HG03045 (cell line): ENCODE measurements at regions not wholly inside any gene's neighbourhood (a gene's known extent, or its start where the extent isn't known, plus 50 kb on each side); places are given as distances from the start of the nearest gene placed in this dataset.
"Not testable (repeated sequence)": the region's sequence is repeated elsewhere in the genome, so short reads cannot be mapped to it uniquely, and the experiment has no call there.

ENCODE experiments used
- ATAC-seq: cut with Tn5 transposase; IDR thresholded peaks from one replicate; pipeline ENCODE4 v1.9.1; 2021; ENCODE audit warnings: mild to moderate bottlenecking, moderate library complexity; ENCODE audit not compliant: unreplicated experiment

DNA sequence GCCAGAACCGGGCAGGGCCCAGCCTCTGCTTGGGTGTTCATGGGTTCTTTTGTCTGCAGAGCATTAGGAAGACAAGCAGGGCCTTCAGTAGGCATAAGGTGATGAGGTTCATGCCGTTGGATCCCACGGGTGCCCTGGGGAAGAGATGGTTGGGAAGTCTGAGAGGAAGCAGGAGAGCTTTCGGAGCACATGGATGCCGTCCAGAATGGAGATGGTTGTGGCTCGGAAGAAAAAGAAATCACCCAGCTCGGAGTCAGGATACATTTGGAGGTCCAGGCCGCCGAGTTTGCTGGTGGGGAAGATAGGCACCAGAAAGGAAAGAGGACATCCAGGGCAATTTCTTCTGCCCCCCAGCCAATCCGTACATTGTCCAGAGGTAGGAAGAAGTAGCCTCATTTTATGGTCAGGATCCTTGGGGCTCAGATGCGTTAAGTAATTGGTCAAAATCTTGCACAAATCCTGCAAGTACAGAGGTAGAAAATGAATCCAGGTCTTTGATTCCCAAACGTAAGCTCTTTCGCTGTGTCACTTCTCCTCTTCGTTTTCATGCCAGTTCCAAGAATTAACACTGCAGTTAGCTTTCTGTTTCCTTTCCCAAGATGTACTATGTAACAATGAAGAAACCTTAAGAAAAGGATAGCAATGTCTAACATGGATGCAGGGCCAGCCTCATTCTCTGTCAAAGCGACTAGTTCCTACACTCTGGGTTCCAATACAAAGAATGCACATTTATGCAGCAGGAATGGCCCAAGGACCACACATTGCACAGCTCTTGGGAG is 147.8 kb upstream of the KLF6 start:
- ATAC-seq = no peak

DNA sequence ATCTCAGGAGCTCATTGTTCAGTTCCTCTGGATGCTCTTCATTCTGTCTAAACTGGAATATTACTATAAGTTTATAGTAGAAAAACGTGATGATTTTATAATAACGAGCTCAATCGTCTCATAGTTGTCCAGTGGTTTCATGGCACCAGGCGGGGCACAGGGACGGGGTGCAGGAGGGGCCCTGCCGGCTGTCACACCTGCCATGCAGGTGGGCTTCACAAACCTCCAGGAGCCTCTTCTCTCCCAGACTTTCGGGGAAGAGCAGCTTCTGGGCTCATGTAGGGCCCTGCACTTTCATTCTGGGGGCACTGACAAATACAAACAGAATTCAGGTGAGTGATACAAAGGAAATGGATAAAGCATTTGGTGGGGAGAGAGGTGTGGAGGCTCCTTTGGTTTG is 146.9 kb upstream of the KLF6 start:
- no peak for ATAC-seq

- ATAC-seq = no peak
Observed at GRCh38 chr10:3931224-3931623, 146.2 kb upstream of the KLF6 start.

DNA sequence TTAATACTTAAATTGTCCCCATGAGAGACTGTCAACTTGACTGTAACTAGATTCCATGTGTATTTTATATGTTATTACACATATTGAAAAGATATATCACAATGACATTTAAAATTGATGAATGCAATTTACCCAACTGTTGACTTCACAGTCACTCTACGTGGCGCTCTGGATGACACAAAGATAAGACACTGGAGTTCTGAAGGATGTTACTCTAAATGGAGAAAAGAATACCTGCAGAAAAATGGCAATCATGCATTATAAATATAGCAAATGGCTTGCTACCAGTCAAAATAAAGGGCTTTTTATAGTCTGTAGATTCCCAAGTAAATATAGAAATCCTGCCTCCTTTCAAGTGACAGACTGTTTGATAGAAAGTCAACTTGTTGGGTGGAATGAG is 143.6 kb upstream of the KLF6 start:
- no peak for ATAC-seq

DNA sequence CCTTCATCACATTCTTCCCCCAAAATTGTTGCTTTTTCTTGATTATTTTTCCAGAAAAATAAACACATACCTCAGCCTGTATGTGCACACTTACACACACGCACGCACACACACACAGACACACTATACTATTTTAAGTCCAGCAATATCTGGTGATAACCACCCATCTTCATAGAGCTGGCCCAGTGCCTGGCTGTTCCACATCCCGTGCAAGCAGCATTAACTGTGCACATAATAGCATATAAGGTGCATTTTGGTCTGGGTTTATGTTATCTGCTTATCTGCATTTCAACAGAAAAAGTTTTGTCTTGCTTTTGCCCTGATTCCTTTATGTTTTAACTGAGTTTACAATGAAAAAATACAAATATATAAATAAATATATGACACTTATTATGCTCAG is 143.1 kb upstream of the KLF6 start:
- ATAC-seq = no peak

DNA sequence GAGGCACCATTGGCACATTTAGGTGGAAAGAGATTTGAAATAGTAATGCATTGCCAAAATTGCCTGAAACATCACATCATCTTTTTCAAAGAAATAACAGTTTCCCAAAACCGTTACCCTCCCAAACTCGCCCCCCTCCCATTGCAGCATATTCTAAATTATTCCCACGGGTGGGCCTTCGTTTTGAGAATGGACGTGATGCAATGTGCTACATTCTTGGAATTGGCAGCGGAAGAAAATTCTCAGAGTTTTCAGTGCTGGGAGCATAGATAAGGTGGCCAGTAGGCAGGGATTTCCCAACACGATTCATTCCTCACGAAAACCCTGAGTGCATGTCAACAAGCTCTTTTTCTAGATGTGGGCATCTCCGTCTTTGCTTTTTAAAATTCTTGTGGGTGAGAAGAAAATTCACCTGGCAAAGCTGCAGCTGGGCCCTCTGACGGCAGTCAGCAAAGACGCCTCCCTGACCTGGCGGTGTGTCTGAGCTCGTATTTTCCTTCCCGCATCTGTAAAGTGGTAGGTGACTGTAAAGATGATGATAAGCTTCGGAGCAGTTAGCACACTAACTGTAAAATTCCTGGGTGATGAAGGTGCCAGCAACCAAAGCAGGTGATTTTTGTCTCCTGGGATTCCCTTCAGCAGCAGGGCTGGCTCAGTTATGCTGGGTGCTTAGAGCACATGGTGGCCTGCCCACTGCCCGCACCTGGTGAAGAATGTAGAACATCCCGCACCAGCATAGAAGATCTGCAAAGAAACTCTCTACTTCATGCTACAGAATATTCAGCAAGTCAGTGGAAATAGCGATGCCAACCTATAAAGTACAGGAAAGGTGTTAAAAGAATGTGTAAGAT is 141.9 kb upstream of the KLF6 start:
- ATAC-seq = no peak

- ATAC-seq = no peak
Observed at GRCh38 chr10:3926258-3926657, 141.2 kb upstream of the KLF6 start.

DNA sequence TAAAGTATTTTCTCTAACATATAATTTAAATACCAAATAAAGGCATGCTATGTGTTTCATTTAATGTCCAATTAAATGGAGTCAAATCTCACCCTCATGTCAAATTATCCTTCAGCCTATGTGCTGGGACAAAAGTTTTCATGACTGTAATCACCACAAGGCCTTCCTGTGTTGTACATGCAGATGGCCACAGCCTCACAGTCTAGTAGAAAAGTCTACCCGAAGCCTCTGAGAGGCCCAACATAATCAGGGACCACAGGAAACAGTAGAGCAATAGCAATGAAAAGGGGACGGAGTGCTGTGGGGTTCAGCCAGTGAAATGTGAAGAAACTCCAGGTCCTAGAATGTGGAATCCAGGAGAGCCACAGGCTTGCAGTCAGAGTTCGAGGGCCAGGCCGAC is 140.2 kb upstream of the KLF6 start:
- no peak for ATAC-seq

GRCh38 chr10:3924344-3924743 is 139.3 kb upstream of the KLF6 start:
- no peak for ATAC-seq

GRCh38 chr10:3923033-3923432 is 138.0 kb upstream of the KLF6 start:
- no peak for ATAC-seq

- no peak for ATAC-seq
Observed at GRCh38 chr10:3919709-3920308, 134.8 kb upstream of the KLF6 start.

GRCh38 chr10:3917392-3917791 is 132.4 kb upstream of the KLF6 start:
- ATAC-seq = not testable (repeated sequence)

DNA sequence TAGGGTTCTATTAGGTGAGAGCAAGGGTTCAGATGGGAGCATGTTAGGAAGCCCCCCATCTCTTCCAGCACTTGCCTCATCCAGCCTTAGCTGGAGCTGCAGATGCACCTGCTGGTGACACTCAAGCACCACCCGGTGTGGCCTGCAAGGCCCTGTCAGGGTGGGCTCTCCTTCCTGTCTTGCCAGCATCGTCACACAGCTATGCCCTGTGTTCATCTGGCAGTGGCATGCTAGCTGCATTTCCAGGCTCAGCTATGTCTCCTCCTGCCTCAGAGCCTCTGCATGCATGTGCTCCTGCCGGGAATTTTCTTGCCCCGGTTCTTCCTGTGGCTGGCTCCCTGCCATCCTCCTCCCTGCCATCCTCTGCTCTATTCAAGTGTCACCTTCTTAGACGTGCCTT is 129.7 kb upstream of the KLF6 start:
- ATAC-seq = no peak

DNA sequence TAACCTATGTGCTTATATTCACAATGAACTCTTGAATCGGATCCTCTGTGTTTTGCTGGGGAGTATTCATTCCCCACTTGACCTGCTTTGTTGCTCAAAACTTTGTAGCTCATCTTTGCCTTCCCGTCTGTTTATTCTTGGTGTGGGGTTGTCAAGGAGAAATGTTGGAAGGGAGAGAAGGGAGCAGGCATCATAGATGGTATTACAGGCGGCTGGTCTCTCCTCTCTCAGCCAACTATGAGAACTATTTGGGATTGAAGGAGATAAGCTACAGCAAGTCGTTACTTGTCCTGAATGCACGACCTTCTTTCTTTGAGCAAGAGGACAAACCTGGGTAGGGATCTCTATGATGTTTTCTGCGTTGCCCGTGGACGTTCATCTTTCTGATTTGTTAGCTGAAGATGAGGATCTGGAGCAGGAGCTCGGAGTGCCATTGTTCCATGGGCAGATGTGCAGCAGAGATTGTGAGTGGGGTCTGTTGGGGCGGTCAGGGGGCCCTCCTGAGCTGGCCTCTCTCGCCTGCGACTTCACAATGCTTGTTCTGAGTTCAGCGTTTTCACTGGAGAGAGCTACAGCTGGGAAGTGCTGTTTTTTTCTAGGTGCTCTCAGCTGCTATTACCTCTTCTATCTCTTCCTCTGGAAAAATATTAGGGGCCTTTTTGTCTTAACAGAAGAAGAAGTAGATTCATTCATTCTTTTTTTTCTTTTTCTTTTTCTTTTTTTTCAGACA is 126.9 kb upstream of the KLF6 start:
- ATAC-seq = no peak

GRCh38 chr10:3911241-3911640 is 126.2 kb upstream of the KLF6 start:
- no peak for ATAC-seq

DNA sequence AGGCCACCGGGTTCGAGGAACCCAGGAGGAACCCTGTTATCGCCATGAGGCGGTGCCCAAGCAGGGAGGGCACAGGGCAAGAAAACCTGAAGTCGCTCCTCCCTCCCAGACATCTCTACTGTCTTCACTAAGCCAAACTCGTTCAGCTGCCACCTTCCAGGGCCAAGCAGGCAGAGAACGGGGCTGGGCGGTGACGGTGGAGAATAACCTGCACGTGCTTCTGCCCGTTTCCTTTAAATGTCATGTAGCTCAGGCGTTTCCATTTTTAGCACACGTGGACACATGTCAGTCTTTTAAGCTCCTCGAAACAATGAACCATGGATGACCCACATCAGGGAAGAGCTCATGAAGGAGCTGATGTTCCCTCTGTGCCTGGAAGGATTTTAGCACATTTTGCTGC is 124.3 kb upstream of the KLF6 start:
- ATAC-seq = no peak

- no peak for ATAC-seq
Observed at GRCh38 chr10:3908183-3908582, 123.2 kb upstream of the KLF6 start.

- ATAC-seq = no peak
Observed at GRCh38 chr10:3907514-3907913, 122.5 kb upstream of the KLF6 start.

- ATAC-seq = no peak
Observed at GRCh38 chr10:3906511-3907111, 121.6 kb upstream of the KLF6 start.

DNA sequence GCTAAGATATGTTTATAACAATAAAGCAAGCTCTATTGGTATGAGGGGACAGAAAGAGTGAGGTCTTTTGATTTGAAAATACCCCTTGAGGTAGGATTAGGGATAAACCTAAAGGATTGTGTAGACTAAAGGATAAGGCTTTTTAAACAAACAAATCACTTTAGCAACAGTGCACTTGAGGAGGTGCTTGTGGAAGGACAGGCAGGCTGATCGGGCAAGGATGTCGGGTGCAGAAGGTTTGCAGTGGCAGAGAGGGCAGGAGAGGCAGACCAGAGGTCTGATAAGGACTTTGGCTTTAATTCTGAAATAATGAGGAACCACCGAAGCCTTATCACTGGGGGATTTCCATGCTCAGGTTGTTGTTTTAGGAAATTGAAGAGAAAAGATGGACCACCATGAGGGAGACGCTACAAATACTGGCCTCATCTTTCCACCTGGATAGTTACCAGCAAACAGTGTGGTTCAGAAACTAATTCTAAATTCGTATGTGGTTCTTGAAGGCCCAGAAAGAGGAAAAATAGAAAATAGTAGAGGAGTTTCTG is 119.5 kb upstream of the KLF6 start:
- ATAC-seq = no peak
